HCT116 (cell line): ENCODE measurements at regions not wholly inside any gene's neighbourhood (a gene's known extent, or its start where the extent isn't known, plus 50 kb on each side); places are given as distances from the start of the nearest gene placed in this dataset.

ENCODE experiments used
- CEBPB ChIP-seq: IDR thresholded peaks from 2 replicates; pipeline ENCODE4 v1.6.1; 2012; ENCODE audit warnings: low read depth
- TF ChIP-seq, protein P1 (sequence below), 3 experiments: fragments of 200-600 bp in 1 of 3; sonication (generic) in 1 of 3; IDR thresholded peaks in 2 of 3; conservative IDR thresholded peaks in 1 of 3; 2 replicates each; pipeline ENCODE4 v1.5.1; 2012 to 2017; ENCODE audit warnings: low read depth in 2 of 3, low read length in 2 of 3, antibody characterized with exemption in 1 of 3, borderline replicate concordance in 1 of 3, control low read depth in 1 of 3, mild to moderate bottlenecking in 1 of 3, mixed read lengths in 1 of 3, mixed run types in 1 of 3, moderate library complexity in 1 of 3; ENCODE audit not compliant: insufficient read depth in 1 of 3

DNA sequence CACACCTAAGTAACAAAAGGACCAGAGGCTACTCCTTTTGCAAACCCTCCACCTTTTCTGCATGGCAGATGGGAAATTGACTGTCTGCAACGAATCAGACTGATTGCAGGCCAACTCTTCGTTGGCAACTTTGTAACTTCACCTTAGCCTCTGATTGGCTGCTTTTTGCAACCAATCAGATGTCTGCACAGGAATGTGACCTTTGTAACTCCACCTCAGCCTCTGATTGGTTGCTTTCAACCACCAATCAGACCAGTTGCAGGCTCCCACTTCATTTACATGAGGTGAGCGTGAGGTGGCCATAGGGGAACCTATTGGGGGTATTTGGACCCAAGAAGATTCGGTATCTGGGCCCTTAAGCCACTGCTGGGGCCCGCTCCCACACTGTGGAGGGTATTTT, 209.0 kb downstream of the EN1 start:
- TF ChIP-seq, protein P1, sequence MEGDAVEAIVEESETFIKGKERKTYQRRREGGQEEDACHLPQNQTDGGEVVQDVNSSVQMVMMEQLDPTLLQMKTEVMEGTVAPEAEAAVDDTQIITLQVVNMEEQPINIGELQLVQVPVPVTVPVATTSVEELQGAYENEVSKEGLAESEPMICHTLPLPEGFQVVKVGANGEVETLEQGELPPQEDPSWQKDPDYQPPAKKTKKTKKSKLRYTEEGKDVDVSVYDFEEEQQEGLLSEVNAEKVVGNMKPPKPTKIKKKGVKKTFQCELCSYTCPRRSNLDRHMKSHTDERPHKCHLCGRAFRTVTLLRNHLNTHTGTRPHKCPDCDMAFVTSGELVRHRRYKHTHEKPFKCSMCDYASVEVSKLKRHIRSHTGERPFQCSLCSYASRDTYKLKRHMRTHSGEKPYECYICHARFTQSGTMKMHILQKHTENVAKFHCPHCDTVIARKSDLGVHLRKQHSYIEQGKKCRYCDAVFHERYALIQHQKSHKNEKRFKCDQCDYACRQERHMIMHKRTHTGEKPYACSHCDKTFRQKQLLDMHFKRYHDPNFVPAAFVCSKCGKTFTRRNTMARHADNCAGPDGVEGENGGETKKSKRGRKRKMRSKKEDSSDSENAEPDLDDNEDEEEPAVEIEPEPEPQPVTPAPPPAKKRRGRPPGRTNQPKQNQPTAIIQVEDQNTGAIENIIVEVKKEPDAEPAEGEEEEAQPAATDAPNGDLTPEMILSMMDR (IDR thresholded peaks at IDR 0.05 in 2 of 3, conservative IDR thresholded peaks at IDR 0.05 in 1 of 3; ENCODE audit: borderline replicate concordance in 1 of 3, insufficient read depth in 1 of 3, low read depth in 2 of 3, low read length in 2 of 3), result no peak
- TF ChIP-seq CEBPB, result no peak
